ENCODE measurements at regions not wholly inside any gene's neighbourhood (a gene's known extent, or its start where the extent isn't known, plus 50 kb on each side); places are given as distances from the start of the nearest gene placed in this dataset.

DNA sequence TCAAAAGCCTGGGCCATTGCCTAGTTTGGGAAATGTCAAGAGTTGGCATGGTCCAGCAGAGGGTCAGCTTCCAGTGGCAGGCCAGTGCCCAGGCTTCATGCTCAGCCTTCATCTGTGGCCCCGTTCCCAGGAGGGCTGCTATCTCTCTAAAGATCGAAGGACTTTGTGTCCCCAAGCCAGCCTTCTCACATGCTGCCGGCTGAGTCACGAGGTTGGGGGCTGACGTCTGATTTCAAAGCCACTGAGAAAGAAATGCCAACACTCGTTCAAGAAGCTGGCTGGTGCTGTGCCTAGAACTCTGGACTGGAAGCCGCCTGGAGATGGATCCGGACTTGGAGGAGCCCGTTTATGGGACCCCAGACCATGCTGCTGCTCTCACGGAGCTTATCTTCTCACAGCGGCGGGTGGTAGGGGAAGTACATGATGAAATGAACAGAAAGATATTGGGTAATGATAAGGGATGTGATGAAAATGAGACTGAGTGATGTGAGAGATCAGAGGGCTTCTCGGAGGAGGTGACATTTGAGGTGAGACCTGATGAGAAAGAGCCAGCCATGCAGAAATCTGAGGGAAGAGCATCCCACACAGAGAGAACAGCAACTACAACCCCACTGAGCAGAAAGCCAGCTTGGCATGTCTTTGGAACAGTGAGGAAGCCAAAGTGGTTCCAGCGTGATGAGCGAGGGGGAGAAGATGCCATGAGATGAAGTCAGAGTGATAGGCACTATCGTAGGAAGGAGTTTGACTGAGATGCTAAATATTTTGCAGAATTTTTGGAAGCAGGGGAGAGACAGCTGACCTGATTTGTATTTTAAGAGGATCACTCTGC is 54.9 kb upstream of the BOD1 start:
- TF ChIP-seq CTCF (IDR thresholded peaks at IDR 0.05; ENCODE audit: low read depth, low read length): no peak
- H3K4me3 ChIP-seq (ENCODE audit: low read depth, low read length): no peak overlapping the region
- DNase-seq: no peak
- no peaks in the 10 kb centered on the region for H3K9me3 ChIP-seq (ENCODE audit: severe bottlenecking)
- H3K27ac ChIP-seq: no peak overlapping the region
- no peaks in the 10 kb centered on the region for H3K36me3 ChIP-seq
- no peaks in the 10 kb centered on the region for H3K27me3 ChIP-seq (ENCODE audit: insufficient read depth, low read depth, severe bottlenecking)

DNA sequence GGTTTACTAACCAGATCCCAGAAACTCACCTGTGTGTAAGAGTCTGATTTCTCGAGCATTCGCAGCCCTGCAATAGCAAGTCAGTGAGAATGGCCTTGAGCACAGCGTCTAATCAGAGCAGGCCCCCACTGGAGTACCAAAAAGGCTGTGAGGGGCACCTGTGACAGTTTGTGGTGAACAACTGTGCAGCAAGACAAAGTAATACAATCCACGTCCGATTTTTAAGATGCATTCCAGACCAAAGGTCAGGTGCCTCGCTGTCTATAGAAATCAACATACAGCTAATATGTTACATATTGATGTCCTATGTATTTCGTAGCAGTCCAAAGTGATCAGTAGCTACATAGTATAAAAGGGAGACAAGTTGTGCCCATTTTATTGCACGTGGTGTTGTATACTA is 55.7 kb upstream of the BOD1 start:
- TF ChIP-seq CTCF (IDR thresholded peaks at IDR 0.05; ENCODE audit: low read depth, low read length): no peak
- Histone ChIP-seq H3K9me3 (ENCODE audit: severe bottlenecking) (no peaks in the 10 kb centered on the region), H3K4me3 (ENCODE audit: low read depth, low read length) (no peak overlapping the region), H3K36me3 (no peaks in the 10 kb centered on the region), H3K27ac (no peak overlapping the region), H3K27me3 (ENCODE audit: insufficient read depth, low read depth, severe bottlenecking) (no peaks in the 10 kb centered on the region)
- DNase-seq: no peak

DNA sequence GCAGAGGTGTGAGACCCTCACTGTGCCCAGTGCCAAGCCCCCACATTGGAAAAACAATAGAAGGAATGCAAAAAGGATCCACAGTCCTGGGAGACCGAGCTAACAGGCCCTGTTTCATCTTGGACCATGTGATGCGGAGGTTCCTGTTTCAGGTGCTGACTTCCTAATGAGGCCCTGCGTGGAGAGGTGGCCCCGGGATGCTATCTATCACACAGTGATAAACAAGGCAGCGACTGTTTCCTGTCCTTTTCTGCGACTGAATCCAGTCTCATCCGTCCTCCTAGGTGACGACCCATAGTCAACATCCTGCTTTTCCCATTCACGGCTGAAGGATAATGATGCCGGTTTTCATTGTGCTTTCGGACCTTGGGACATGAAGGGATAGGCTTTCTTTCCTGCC is 56.4 kb upstream of the BOD1 start:
- H3K9me3 ChIP-seq (ENCODE audit: severe bottlenecking): no peaks in the 10 kb centered on the region
- no peaks in the 10 kb centered on the region for H3K27me3 ChIP-seq (ENCODE audit: insufficient read depth, low read depth, severe bottlenecking)
- TF ChIP-seq CTCF (IDR thresholded peaks at IDR 0.05; ENCODE audit: low read depth, low read length): no peak
- H3K27ac ChIP-seq: no peak overlapping the region
- no peaks in the 10 kb centered on the region for H3K36me3 ChIP-seq
- no peak for DNase-seq
- no peak overlapping the region for H3K4me3 ChIP-seq (ENCODE audit: low read depth, low read length)

DNA sequence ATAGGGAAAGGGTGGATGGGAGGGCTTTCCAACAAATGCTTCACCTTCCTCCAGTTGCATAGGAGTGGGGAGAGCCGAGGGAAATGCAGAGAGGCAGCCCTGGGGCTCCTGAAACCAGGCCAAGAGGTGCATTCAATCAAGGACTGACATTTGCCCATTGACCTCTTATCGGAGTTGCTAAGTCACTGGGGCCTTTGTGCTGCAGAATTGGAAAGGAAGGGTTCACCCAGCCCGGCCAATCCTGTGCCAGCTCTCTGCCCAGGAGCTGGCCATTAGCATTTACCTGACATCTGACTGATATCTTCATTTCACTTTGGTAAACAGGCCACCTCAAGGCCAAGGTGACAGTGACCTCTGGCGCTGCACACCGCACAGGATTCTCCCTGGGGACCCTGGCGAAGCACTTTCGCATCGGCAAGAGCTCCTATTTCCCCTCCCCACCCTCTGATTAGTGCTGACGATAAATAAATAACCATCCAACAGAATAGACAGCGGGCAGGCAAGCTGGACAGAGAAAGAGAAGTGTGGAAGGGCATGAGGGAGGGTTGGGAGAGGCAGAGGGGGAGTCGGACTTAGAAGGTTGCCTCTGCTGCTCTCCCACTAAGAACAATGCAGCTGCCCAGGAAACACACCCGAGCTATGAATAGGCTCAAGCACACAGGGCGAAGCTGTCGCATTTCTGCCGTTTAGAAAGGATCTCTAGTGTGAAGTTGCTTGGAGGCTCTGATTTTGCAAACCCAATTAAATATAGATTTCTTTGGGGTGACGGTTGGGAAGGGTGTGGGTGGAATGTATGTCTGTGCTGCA is 57.0 kb upstream of the BOD1 start:
- no peak for TF ChIP-seq CTCF (IDR thresholded peaks at IDR 0.05; ENCODE audit: low read depth, low read length)
- no peak for DNase-seq
- no peaks in the 10 kb centered on the region for H3K27me3 ChIP-seq (ENCODE audit: insufficient read depth, low read depth, severe bottlenecking)
- no peak overlapping the region for H3K4me3 ChIP-seq (ENCODE audit: low read depth, low read length)
- no peaks in the 10 kb centered on the region for H3K36me3 ChIP-seq
- H3K27ac ChIP-seq: no peak overlapping the region
- no peaks in the 10 kb centered on the region for H3K9me3 ChIP-seq (ENCODE audit: severe bottlenecking)

GRCh38 chr5:173675287-173675996 is 59.0 kb upstream of the BOD1 start:
- no peak overlapping the region for H3K4me3 ChIP-seq (ENCODE audit: low read depth, low read length)
- TF ChIP-seq CTCF (IDR thresholded peaks at IDR 0.05; ENCODE audit: low read depth, low read length): no peak
- H3K27me3 ChIP-seq (ENCODE audit: insufficient read depth, low read depth, severe bottlenecking): no peaks in the 10 kb centered on the region
- no peaks in the 10 kb centered on the region for H3K36me3 ChIP-seq
- no peak for DNase-seq
- no peak overlapping the region for H3K27ac ChIP-seq
- no peaks in the 10 kb centered on the region for H3K9me3 ChIP-seq (ENCODE audit: severe bottlenecking)

Data from WERI-Rb-1 (cell line).